ENCODE measurements at regions not wholly inside any gene's neighbourhood (a gene's known extent, or its start where the extent isn't known, plus 50 kb on each side); places are given as distances from the start of the nearest gene placed in this dataset.

DNA sequence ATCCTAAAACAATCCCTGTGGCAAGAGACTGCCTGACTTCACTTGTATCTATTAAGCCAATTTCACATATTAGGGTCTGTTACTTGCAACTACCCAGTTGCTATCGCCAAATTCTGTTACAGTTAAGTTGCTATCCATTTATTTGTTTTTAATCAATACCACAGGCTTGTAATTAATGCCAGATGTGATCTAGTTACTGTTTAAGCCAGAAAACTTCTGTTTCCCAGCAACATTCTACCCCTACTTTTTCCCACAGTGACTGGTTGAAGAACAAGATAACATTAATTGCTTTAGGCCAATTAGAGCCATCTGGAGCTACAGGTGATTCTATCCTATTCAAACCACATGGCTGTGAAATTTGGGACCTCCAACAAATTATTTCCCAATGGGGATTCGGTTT, 131.3 kb downstream of the ALOX5 start:
- H3K4me3 ChIP-seq (ENCODE audit: low read length): no peak overlapping the region
- no peak overlapping the region for H3K4me2 ChIP-seq (ENCODE audit: low read length)
- H3K36me3 ChIP-seq (ENCODE audit: insufficient read depth, low read length): no peaks in the 10 kb centered on the region
- H3K27ac ChIP-seq (ENCODE audit: low read length): no peak overlapping the region
- H3K27me3 ChIP-seq (ENCODE audit: insufficient read depth, low read depth, low read length): no peaks in the 10 kb centered on the region
- H3K79me2 ChIP-seq (replicated peaks; ENCODE audit: insufficient read depth, low read length): no peaks in the 10 kb centered on the region
- TF ChIP-seq EZH2 (IDR thresholded peaks at IDR 0.05; ENCODE audit: borderline replicate concordance, insufficient read depth, low read length, poor library complexity, severe bottlenecking): no peak
- TF ChIP-seq MXI1 (conservative IDR thresholded peaks at IDR 0.05; ENCODE audit: poor library complexity, severe bottlenecking): no peak
- TF ChIP-seq, protein P1, sequence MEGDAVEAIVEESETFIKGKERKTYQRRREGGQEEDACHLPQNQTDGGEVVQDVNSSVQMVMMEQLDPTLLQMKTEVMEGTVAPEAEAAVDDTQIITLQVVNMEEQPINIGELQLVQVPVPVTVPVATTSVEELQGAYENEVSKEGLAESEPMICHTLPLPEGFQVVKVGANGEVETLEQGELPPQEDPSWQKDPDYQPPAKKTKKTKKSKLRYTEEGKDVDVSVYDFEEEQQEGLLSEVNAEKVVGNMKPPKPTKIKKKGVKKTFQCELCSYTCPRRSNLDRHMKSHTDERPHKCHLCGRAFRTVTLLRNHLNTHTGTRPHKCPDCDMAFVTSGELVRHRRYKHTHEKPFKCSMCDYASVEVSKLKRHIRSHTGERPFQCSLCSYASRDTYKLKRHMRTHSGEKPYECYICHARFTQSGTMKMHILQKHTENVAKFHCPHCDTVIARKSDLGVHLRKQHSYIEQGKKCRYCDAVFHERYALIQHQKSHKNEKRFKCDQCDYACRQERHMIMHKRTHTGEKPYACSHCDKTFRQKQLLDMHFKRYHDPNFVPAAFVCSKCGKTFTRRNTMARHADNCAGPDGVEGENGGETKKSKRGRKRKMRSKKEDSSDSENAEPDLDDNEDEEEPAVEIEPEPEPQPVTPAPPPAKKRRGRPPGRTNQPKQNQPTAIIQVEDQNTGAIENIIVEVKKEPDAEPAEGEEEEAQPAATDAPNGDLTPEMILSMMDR (IDR thresholded peaks at IDR 0.05; ENCODE audit: poor library complexity, severe bottlenecking): no peak
- no peak for TF ChIP-seq EP300 (conservative IDR thresholded peaks at IDR 0.05; ENCODE audit: poor library complexity, severe bottlenecking)
- TF ChIP-seq TAF1 (IDR thresholded peaks at IDR 0.05; ENCODE audit: low read depth): no peak
- no peak for TF ChIP-seq POLR2AphosphoS5 (IDR thresholded peaks at IDR 0.05)
- TF ChIP-seq, protein P2, sequence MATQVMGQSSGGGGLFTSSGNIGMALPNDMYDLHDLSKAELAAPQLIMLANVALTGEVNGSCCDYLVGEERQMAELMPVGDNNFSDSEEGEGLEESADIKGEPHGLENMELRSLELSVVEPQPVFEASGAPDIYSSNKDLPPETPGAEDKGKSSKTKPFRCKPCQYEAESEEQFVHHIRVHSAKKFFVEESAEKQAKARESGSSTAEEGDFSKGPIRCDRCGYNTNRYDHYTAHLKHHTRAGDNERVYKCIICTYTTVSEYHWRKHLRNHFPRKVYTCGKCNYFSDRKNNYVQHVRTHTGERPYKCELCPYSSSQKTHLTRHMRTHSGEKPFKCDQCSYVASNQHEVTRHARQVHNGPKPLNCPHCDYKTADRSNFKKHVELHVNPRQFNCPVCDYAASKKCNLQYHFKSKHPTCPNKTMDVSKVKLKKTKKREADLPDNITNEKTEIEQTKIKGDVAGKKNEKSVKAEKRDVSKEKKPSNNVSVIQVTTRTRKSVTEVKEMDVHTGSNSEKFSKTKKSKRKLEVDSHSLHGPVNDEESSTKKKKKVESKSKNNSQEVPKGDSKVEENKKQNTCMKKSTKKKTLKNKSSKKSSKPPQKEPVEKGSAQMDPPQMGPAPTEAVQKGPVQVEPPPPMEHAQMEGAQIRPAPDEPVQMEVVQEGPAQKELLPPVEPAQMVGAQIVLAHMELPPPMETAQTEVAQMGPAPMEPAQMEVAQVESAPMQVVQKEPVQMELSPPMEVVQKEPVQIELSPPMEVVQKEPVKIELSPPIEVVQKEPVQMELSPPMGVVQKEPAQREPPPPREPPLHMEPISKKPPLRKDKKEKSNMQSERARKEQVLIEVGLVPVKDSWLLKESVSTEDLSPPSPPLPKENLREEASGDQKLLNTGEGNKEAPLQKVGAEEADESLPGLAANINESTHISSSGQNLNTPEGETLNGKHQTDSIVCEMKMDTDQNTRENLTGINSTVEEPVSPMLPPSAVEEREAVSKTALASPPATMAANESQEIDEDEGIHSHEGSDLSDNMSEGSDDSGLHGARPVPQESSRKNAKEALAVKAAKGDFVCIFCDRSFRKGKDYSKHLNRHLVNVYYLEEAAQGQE (IDR thresholded peaks at IDR 0.05; ENCODE audit: borderline replicate concordance): no peak
- no peak for TF ChIP-seq SMC3 (conservative IDR thresholded peaks at IDR 0.05; ENCODE audit: poor library complexity)
- TF ChIP-seq RAD21 (conservative IDR thresholded peaks at IDR 0.05): no peak
- H3K9me3 ChIP-seq (ENCODE audit: low read length): no peaks in the 10 kb centered on the region
- no peak overlapping the region for H2AFZ ChIP-seq (ENCODE audit: low read depth, low read length)
- H4K20me1 ChIP-seq (ENCODE audit: insufficient read depth): no peaks in the 10 kb centered on the region
- no peak overlapping the region for H3K9ac ChIP-seq (ENCODE audit: low read length)
- no peaks in the 10 kb centered on the region for H3K9me2 ChIP-seq (ENCODE audit: insufficient read depth, low read length)
- H3F3A ChIP-seq (ENCODE audit: insufficient read depth, low read length, poor library complexity, severe bottlenecking): no peaks in the 10 kb centered on the region

DNA sequence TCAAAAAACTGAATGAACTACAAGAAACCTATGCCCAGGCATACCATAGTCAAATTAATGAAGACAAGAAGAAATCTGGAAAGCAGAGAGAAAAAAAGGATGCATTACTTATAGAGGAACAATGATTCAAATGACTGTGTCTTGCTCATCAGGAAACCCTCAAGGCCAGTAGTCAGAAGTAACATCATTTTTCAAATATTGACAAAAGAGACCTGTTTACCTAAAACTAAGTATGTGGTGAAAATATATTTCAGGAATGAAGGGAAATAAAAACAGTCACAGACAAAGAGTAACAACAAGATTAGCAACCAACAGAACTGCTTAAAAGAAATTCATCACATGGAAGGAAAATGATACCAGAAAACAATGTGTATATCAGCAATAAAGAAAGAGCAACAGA, 128.4 kb downstream of the ALOX5 start:
- Histone ChIP-seq H4K20me1 (ENCODE audit: insufficient read depth) (no peaks in the 10 kb centered on the region), H2AFZ (ENCODE audit: low read depth, low read length) (no peak overlapping the region), H3K9ac (ENCODE audit: low read length) (no peak overlapping the region), H3K9me2 (ENCODE audit: insufficient read depth, low read length) (no peaks in the 10 kb centered on the region), H3K36me3 (ENCODE audit: insufficient read depth, low read length) (no peaks in the 10 kb centered on the region), H3K9me3 (ENCODE audit: low read length) (no peaks in the 10 kb centered on the region), H3K4me2 (ENCODE audit: low read length) (no peak overlapping the region), H3K27ac (ENCODE audit: low read length) (no peak overlapping the region), H3K4me3 (ENCODE audit: low read length) (no peak overlapping the region), H3K27me3 (ENCODE audit: insufficient read depth, low read depth, low read length) (no peaks in the 10 kb centered on the region), H3F3A (ENCODE audit: insufficient read depth, low read length, poor library complexity, severe bottlenecking) (no peaks in the 10 kb centered on the region), H3K79me2 (replicated peaks; ENCODE audit: insufficient read depth, low read length) (no peaks in the 10 kb centered on the region)
- TF ChIP-seq, protein P2 (IDR thresholded peaks at IDR 0.05; ENCODE audit: borderline replicate concordance): no peak
- TF ChIP-seq RAD21 (conservative IDR thresholded peaks at IDR 0.05) (no peak), EZH2 (IDR thresholded peaks at IDR 0.05; ENCODE audit: borderline replicate concordance, insufficient read depth, low read length, poor library complexity, severe bottlenecking) (no peak)
